ENCODE measurements at regions not wholly inside any gene's neighbourhood (a gene's known extent, or its start where the extent isn't known, plus 50 kb on each side); places are given as distances from the start of the nearest gene placed in this dataset.
"Not testable (repeated sequence)": the region's sequence is repeated elsewhere in the genome, so short reads cannot be mapped to it uniquely, and the experiment has no call there.

- DNase-seq (ENCODE audit: low spot score) = no peak
These were observed 896.8 kb downstream of the EPHA7 start for GRCh38 chr6:92522589-92522988.

- no peak for DNase-seq (ENCODE audit: low spot score)
These were observed 897.8 kb downstream of the EPHA7 start for GRCh38 chr6:92521553-92521952.

- DNase-seq (ENCODE audit: low spot score) = no peak
These were observed 909.2 kb downstream of the EPHA7 start for GRCh38 chr6:92510137-92510536.

GRCh38 chr6:92507552-92507951 is 911.8 kb downstream of the EPHA7 start:
- no peak for DNase-seq (ENCODE audit: low spot score)

GRCh38 chr6:92504509-92504908 is 914.9 kb downstream of the EPHA7 start:
- DNase-seq (ENCODE audit: low spot score) = no peak

GRCh38 chr6:92497281-92497680 is 922.1 kb downstream of the EPHA7 start:
- DNase-seq (ENCODE audit: low spot score) = no peak

GRCh38 chr6:92496527-92496926 is 922.8 kb downstream of the EPHA7 start:
- no peak for DNase-seq (ENCODE audit: low spot score)

GRCh38 chr6:92495242-92495641 is 924.1 kb downstream of the EPHA7 start:
- no peak for DNase-seq (ENCODE audit: low spot score)

GRCh38 chr6:92485487-92485886 is 933.9 kb downstream of the EPHA7 start:
- DNase-seq (ENCODE audit: low spot score) = no peak

- no peak for DNase-seq (ENCODE audit: low spot score)
These were observed 939.5 kb downstream of the EPHA7 start for GRCh38 chr6:92479831-92480230.

- no peak for DNase-seq (ENCODE audit: low spot score)
These were observed 946.3 kb downstream of the EPHA7 start for GRCh38 chr6:92473056-92473455.

- no peak for DNase-seq (ENCODE audit: low spot score)
These were observed 950.1 kb downstream of the EPHA7 start for GRCh38 chr6:92469186-92469828.

- no peak for DNase-seq (ENCODE audit: low spot score)
These were observed 951.3 kb downstream of the EPHA7 start for GRCh38 chr6:92468066-92468465.

- no peak for DNase-seq (ENCODE audit: low spot score)
These were observed 959.2 kb downstream of the EPHA7 start for GRCh38 chr6:92460133-92460532.

- no peak for DNase-seq (ENCODE audit: low spot score)
These were observed 959.8 kb downstream of the EPHA7 start for GRCh38 chr6:92459606-92460005.

GRCh38 chr6:92446052-92446451 is 973.3 kb downstream of the EPHA7 start:
- no peak for DNase-seq (ENCODE audit: low spot score)

- no peak for DNase-seq (ENCODE audit: low spot score)
These were observed 985.4 kb downstream of the EPHA7 start for GRCh38 chr6:92433911-92434310.

- DNase-seq (ENCODE audit: low spot score) = no peak
These were observed 987.9 kb downstream of the EPHA7 start for GRCh38 chr6:92431502-92431901.

GRCh38 chr6:92428448-92428847 is 990.9 kb downstream of the EPHA7 start:
- DNase-seq (ENCODE audit: low spot score) = no peak

- DNase-seq (ENCODE audit: low spot score) = no peak
These were observed 991.9 kb downstream of the EPHA7 start for GRCh38 chr6:92427453-92427852.

GRCh38 chr6:92415656-92416055 is 1003.7 kb downstream of the EPHA7 start:
- DNase-seq (ENCODE audit: low spot score) = no peak

- no peak for DNase-seq (ENCODE audit: low spot score)
These were observed 1011.0 kb downstream of the EPHA7 start for GRCh38 chr6:92408350-92408749.

GRCh38 chr6:92404281-92404680 is 1015.1 kb downstream of the EPHA7 start:
- no peak for DNase-seq (ENCODE audit: low spot score)

- DNase-seq (ENCODE audit: low spot score) = no peak
These were observed 1019.4 kb downstream of the EPHA7 start for GRCh38 chr6:92399911-92400310.

GRCh38 chr6:92388706-92389105 is 1030.7 kb downstream of the EPHA7 start:
- DNase-seq (ENCODE audit: low spot score) = not testable (repeated sequence)
